LNCaP clone FGC (cell line): ENCODE measurements at regions not wholly inside any gene's neighbourhood (a gene's known extent, or its start where the extent isn't known, plus 50 kb on each side); places are given as distances from the start of the nearest gene placed in this dataset.

ENCODE experiments used
- DNase-seq: peaks from one replicate; pipeline ENCODE4 v3.0.0-alpha.2; 2011; ENCODE audit warnings: low read depth
- H3K4me3 ChIP-seq: 2 replicates; pipeline ENCODE4 v1.5.1; 2011; ENCODE audit warnings: mild to moderate bottlenecking, low read depth, low read length, control low read depth
- CTCF ChIP-seq: IDR thresholded peaks from 2 replicates; pipeline ENCODE4 v1.5.1; 2012; ENCODE audit warnings: mild to moderate bottlenecking; ENCODE audit not compliant: control insufficient read depth, insufficient read depth; ENCODE audit errors: extremely low read depth

GRCh38 chr16:87126403-87127025 is 190.7 kb downstream of the C16orf95 start:
- no peak for DNase-seq
- TF ChIP-seq CTCF, result no peak

GRCh38 chr16:87127061-87127765 is 190.0 kb downstream of the C16orf95 start:
- TF ChIP-seq CTCF, result no peak
- no peak for DNase-seq
- no peak overlapping the region for H3K4me3 ChIP-seq

More at GRCh38 chr16:87126403-87127025, 190.7 kb downstream of the C16orf95 start:
- H3K4me3 ChIP-seq, result no peak overlapping the region

- no peak for TF ChIP-seq CTCF
- no peak for DNase-seq
Measured at GRCh38 chr16:87127766-87128147, 189.4 kb downstream of the C16orf95 start.

GRCh38 chr16:87129771-87130170 is 187.4 kb downstream of the C16orf95 start:
- TF ChIP-seq CTCF, result no peak
- DNase-seq, result no peak

More at GRCh38 chr16:87127766-87128147, 189.4 kb downstream of the C16orf95 start:
- H3K4me3 ChIP-seq, result no peak overlapping the region

GRCh38 chr16:87131061-87131995 is 185.9 kb downstream of the C16orf95 start:
- no peak for DNase-seq
- no peak overlapping the region for H3K4me3 ChIP-seq
- TF ChIP-seq CTCF, result no peak

More at GRCh38 chr16:87129771-87130170, 187.4 kb downstream of the C16orf95 start:
- H3K4me3 ChIP-seq, result no peak overlapping the region

GRCh38 chr16:87131996-87132345 is 185.2 kb downstream of the C16orf95 start:
- no peak overlapping the region for H3K4me3 ChIP-seq
- DNase-seq, result no peak
- TF ChIP-seq CTCF, result no peak
